ENCODE measurements at regions not wholly inside any gene's neighbourhood (a gene's known extent, or its start where the extent isn't known, plus 50 kb on each side); places are given as distances from the start of the nearest gene placed in this dataset.

- no peak overlapping the region for H3K4me2 ChIP-seq (ENCODE audit: low read length)
Measured at GRCh38 chr4:184318852-184319251, 101.2 kb upstream of the ENPP6 start.

GRCh38 chr4:184317234-184317918 is 99.7 kb upstream of the ENPP6 start:
- Histone ChIP-seq H4K20me1 (ENCODE audit: control insufficient read depth, insufficient read depth, low read depth, low read length) (no peaks in the 10 kb centered on the region), H3K9me3 (ENCODE audit: control insufficient read depth, insufficient read depth, low read length) (no peaks in the 10 kb centered on the region), H3K4me3 (ENCODE audit: low read length) (no peak overlapping the region), H3K4me1 (ENCODE audit: control insufficient read depth, low read length) (peaks cover 55% of the 10 kb centered on the region), H3K4me2 (ENCODE audit: low read length) (no peak overlapping the region), H3F3A (ENCODE audit: control insufficient read depth, insufficient read depth) (no peaks in the 10 kb centered on the region), H3K36me3 (ENCODE audit: control insufficient read depth, low read length) (no peaks in the 10 kb centered on the region), H3K9me2 (replicated peaks; ENCODE audit: control insufficient read depth, low read length) (no peaks in the 10 kb centered on the region), H3K79me2 (ENCODE audit: control insufficient read depth, low read length) (no peaks in the 10 kb centered on the region), H3K27me3 (ENCODE audit: control insufficient read depth, low read length) (peaks cover 20% of the 10 kb centered on the region), H3K27ac (ENCODE audit: low read depth, low read length) (no peak overlapping the region)
- no peak for TF ChIP-seq CTCF (IDR thresholded peaks at IDR 0.05; ENCODE audit: low read depth, low read length, poor library complexity, severe bottlenecking)
- no peak for TF ChIP-seq EZH2phosphoT487 (IDR thresholded peaks at IDR 0.05; ENCODE audit: borderline replicate concordance, low read length)

More at GRCh38 chr4:184318852-184319251, 101.2 kb upstream of the ENPP6 start:
- no peaks in the 10 kb centered on the region for H3K9me3 ChIP-seq (ENCODE audit: control insufficient read depth, insufficient read depth, low read length)
- no peak overlapping the region for H3K27ac ChIP-seq (ENCODE audit: low read depth, low read length)
- H3K4me3 ChIP-seq (ENCODE audit: low read length) = no peak overlapping the region
- no peaks in the 10 kb centered on the region for H3K9me2 ChIP-seq (replicated peaks; ENCODE audit: control insufficient read depth, low read length)
- no peaks in the 10 kb centered on the region for H3K79me2 ChIP-seq (ENCODE audit: control insufficient read depth, low read length)
- H4K20me1 ChIP-seq (ENCODE audit: control insufficient read depth, insufficient read depth, low read depth, low read length) = no peaks in the 10 kb centered on the region
- TF ChIP-seq CTCF (IDR thresholded peaks at IDR 0.05; ENCODE audit: low read depth, low read length, poor library complexity, severe bottlenecking) (no peak), EZH2phosphoT487 (IDR thresholded peaks at IDR 0.05; ENCODE audit: borderline replicate concordance, low read length) (no peak)
- H3K4me1 ChIP-seq (ENCODE audit: control insufficient read depth, low read length) = peaks cover 49% of the 10 kb centered on the region
- H3F3A ChIP-seq (ENCODE audit: control insufficient read depth, insufficient read depth) = no peaks in the 10 kb centered on the region
- H3K27me3 ChIP-seq (ENCODE audit: control insufficient read depth, low read length) = peaks cover 14% of the 10 kb centered on the region
- no peaks in the 10 kb centered on the region for H3K36me3 ChIP-seq (ENCODE audit: control insufficient read depth, low read length)

- Histone ChIP-seq H3K9me3 (ENCODE audit: control insufficient read depth, insufficient read depth, low read length) (no peaks in the 10 kb centered on the region), H3K4me1 (ENCODE audit: control insufficient read depth, low read length) (peaks cover 55% of the 10 kb centered on the region), H3K27me3 (ENCODE audit: control insufficient read depth, low read length) (peaks cover 20% of the 10 kb centered on the region), H3K9me2 (replicated peaks; ENCODE audit: control insufficient read depth, low read length) (no peaks in the 10 kb centered on the region), H3K4me2 (ENCODE audit: low read length) (no peak overlapping the region), H3F3A (ENCODE audit: control insufficient read depth, insufficient read depth) (no peaks in the 10 kb centered on the region), H3K4me3 (ENCODE audit: low read length) (no peak overlapping the region), H3K36me3 (ENCODE audit: control insufficient read depth, low read length) (no peaks in the 10 kb centered on the region), H3K79me2 (ENCODE audit: control insufficient read depth, low read length) (no peaks in the 10 kb centered on the region), H3K27ac (ENCODE audit: low read depth, low read length) (no peak overlapping the region), H4K20me1 (ENCODE audit: control insufficient read depth, insufficient read depth, low read depth, low read length) (no peaks in the 10 kb centered on the region)
- no peak for TF ChIP-seq CTCF (IDR thresholded peaks at IDR 0.05; ENCODE audit: low read depth, low read length, poor library complexity, severe bottlenecking)
- TF ChIP-seq EZH2phosphoT487 (IDR thresholded peaks at IDR 0.05; ENCODE audit: borderline replicate concordance, low read length) = no peak
Measured at GRCh38 chr4:184316821-184317220, 99.1 kb upstream of the ENPP6 start.
